ENCODE measurements at regions not wholly inside any gene's neighbourhood (a gene's known extent, or its start where the extent isn't known, plus 50 kb on each side); places are given as distances from the start of the nearest gene placed in this dataset.

DNA sequence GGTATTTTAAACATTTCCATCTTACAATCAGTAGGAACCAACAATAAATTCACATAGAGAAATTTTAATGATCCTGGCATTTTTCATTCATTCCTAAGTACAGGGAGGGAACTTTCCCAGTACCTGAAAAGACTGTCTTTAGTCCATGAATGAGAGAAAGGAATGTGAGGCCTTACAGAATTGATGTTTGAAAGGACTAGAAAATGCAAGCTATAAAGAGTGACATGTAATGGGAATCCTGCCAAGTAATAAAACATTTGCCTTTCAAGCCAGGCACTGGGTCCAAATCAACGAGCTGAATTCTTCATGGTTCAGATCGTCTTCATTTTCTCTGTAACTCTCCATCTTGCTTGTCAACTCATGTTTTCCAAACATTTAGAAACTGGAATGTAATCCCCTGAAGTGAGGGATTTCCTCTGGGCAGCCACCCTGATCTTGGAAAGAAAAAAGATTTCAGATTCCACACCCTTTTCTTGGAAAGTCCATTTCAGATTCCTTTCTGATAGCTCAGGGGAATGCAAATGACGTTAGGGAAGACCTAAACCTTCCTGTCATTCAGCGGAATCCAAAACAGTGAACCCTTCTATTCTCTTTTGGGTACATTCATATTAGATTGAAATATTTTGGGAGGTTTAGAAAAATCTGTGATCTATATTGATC, 315.8 kb downstream of the SH3GL2 start:
- no peak for FAIRE-seq

GRCh38 chr9:17900606-17901005, 321.7 kb downstream of the SH3GL2 start:
- no peak for FAIRE-seq

- FAIRE-seq: no peak
Observed at GRCh38 chr9:17905366-17905765, 326.5 kb downstream of the SH3GL2 start.

DNA sequence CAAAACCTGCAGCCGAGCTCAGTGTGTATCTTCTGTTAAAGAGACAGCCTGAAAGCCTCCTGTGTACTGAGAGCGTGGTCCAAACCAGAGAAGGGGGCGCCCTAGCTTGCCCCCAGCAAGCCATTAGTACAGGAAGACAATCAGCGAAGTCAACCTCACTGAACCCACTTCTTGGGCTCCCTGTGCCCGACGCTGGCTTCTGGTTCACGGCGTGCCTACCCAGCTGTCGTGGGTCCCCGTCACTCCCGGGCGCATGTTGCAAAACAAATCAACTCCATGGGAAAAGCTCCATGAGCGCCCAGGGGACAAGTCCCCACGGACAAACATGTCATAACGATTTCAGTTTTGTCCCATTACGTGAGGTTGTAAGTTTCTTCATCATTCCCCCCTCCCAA, 326.9 kb downstream of the SH3GL2 start:
- no peak for FAIRE-seq

GRCh38 chr9:17906176-17906840, 327.4 kb downstream of the SH3GL2 start:
- no peak for FAIRE-seq

GRCh38 chr9:17906841-17907778, 328.2 kb downstream of the SH3GL2 start:
- no peak for FAIRE-seq

- no peak for FAIRE-seq
Observed at GRCh38 chr9:17907779-17908508, 329.1 kb downstream of the SH3GL2 start.

- no peak for FAIRE-seq
Observed at GRCh38 chr9:17926246-17926645, 347.4 kb downstream of the SH3GL2 start.

DNA sequence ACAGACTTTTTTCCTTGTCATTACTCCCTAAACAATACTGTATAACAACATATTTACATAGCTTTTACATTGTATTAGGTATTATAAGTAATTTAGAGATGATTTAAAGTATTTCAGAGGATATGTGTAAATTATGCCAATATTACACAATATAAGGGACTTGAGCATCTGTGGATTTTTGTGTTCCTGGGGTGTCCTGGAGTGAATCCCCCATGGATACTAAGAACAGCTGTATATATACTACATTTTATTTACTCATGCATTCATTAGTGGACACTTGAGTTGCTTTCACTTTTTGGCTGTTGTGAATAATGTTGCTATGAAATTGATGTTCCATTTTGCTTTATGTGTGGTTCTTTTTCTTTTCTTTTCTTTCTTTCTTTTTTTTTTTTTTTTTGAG, 348.8 kb downstream of the SH3GL2 start:
- no peak for FAIRE-seq

DNA sequence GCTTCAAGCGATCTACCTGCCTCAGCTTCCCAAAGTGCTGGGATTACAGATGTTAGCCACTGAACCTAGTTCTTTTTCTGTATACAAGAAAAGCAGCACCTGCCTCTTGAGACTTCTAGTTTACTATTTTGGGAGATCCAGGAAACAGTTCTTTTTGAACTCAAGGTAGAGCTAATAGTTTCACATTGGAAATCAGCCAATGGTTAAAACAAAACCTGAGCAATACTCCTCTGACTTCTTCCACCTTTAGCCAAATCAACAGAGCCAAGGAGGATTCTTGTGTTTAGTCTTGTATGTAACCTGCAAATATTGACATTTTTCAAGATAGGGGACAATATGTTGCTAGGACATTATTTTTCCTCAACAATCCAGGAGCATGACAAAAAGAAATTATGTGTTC, 349.4 kb downstream of the SH3GL2 start:
- FAIRE-seq: no peak

DNA sequence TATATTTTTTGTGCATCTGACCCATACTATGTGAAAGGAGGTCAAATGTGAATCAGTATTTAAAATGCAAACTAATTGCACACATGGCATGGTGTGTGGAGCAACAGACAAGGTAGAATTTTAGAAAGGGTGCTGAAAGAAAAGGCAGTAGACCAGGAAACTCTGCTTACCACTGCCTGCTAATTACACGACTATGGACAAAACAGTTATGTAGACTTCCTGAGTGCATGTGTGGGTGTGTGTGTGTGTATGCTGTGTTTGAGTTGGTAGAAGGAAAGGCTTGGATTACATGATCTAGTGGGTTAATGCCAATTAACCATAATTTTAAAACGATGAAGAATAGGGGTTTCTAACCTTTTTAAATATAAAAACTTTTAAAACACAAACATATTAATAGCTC, 349.9 kb downstream of the SH3GL2 start:
- no peak for FAIRE-seq

- FAIRE-seq: no peak
Observed at GRCh38 chr9:17929506-17929905, 350.6 kb downstream of the SH3GL2 start.

DNA sequence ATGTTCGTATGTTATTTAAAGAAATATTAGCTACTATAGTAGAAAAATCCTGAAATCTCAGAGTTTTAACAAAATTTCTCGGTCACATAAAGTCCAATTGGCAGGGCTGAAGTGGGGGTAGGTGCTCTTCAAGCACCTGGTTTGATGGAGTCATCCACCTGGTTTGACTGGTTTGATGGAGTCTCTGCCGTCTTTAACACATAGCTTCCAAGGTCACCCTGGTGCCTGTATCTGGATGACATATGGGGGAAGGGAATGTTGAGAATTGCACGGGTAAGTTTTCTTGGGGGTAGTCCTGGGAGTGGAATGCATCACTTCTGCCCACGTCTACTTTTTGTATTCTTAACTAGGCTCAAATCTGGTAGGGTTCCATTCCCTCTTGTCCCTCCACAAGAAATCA, 351.2 kb downstream of the SH3GL2 start:
- FAIRE-seq: no peak

DNA sequence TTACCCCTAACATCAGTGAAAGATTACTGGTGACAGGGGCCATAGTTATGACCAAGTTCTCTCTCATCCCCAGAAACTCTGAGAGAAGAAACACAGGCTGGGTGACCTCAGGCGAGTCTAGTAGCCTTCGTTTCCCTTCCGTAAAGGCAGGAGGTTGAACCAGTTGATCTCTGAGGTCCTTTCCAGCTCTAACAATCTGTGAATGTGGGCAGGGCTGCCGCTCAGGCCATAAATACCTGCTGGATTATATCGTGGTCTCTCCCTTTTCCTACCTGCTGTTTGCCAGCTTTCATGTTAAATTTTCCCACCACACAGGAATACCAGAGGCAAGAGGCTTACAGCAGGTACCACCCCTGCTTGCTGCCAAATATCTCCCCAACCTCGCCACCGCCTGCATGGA, 357.5 kb downstream of the SH3GL2 start:
- FAIRE-seq: no peak

DNA sequence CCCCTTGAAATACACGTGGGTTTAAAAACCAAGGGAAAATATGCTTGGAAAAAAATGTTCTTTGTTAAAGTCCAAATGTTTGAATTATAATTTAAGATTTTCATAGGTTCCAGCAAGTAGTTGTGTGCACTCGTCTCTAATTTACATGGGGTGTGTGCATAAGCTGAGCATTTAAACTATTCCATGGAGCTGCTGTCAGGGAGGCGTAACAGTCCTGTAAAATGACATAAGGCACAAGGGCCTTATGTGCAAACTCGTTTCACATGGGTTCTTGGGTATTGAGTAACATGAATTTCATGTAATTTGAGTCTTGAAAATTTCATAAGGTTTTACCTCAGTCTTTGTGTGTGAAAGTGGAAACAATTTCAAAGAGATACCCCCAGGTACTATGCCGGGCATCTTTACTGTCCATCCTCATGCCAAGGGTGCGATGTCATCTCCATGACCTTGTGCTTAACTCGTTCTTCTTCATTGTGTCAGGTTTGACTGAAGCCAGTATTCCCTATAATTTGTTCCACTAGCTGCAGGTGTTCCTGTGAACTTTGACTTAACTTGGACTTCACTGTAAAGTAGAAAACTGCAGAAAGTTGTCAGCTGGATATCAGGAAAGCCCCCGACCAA, 359.3 kb downstream of the SH3GL2 start:
- FAIRE-seq: no peak

DNA sequence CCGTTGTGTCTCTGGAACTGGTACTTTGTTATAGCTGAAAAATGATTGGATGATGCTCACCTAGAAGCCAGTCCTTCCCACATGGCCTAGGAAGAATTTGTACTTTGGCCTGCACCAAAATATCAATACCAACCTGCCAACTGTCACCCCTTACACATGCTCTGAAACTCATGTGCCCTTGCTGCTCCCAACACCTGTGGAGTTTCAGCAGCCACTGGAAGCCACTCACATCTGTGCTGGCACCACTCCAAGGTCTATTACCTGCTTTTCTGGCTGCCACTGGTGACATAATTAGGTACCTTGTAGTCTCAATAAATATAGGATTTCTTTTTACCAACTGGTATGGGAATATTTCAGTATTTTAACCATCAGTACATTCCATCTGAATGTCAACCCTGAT, 363.6 kb downstream of the SH3GL2 start:
- FAIRE-seq: no peak

DNA sequence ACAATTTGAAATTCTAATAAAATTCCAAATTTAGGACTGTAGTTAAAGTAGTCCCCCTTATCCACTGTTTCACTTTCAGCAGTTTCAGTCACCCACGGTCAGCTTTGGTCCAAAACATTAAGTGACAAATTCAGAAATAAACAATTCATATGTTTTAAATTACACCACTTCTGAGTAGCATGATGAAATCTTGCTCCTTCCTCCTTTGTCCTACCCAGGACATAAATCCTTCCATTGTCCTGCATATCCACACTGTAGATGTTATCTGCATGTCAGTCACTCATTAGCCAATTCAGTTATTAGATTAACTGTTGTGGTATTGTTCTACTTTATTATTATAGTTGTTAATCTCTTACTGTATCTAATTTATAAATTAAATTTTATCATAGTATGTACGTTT, 376.5 kb downstream of the SH3GL2 start:
- FAIRE-seq: no peak

DNA sequence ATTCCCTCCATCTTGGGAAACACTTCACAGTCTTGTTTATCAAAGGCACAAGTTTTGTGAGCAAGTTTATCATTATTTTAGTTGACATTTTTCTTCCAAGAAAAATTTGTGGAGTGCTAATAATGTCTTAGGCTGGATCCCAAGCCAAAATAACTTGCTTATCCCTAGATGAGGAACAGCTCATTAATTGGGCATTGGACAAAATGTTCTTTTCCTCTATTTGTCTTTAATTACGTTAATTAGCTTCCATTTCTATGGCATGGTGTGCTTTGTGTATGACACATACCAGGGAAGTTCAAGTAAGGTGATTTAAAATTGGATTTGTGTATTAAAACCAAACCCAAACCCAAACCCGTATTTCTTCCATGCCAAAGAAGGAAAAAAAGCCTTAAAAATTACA, 379.5 kb downstream of the SH3GL2 start:
- no peak for FAIRE-seq

DNA sequence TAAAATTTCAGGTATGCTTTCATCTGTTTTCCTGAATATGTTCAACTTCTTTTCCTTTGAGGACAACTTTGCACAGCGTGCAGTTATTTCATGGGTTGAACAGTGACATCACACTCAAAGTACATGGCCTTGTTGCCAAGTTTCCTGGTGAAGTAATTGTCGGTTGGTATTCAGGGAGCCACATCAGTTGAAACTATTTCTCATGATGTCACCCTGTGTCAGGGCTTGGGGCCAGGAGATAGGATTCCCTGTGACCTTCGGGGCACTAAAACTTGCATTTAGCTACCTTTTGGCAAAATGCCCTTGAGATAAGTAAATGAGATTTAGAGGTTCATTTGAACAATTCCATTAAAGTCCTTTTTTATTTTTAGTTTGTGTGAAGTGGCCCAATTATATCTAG, 383.9 kb downstream of the SH3GL2 start:
- no peak for FAIRE-seq

DNA sequence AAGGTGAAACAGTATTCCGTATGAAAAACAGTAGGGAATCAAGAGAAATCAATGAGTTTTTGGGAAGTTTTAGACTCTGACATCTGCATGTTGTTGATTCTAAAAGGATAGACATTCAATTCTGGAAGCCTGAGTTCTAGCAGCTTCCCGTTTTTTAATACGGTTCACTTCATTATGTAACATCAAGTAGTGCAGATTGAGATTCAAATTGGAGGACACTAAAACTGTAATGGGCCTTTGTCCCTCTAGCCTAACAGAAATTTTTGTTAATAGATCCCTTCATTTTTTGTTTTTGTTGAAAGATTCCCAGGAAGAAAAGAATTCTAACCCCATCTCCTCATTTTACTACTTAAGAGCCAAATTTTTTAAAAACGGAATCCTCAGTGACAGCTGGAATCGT, 384.6 kb downstream of the SH3GL2 start:
- FAIRE-seq: no peak

DNA sequence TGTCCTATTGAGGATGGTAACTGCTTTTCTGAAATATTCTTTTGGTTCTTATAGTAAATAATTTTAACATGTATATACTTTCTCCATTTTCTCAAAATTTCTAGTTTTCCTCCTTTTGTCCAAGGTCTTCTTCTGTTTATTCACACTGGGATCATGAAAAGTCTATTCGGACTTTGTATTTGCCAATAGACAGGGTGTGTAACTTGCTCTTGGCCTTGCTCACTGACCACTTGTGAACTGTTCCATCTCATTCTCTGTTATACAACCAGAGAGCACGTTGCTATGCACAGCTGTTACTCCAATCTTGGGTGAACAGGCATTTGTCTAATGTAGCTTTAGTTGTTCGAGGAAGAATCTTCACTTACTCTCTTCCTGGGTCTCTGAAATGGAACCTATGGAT, 388.9 kb downstream of the SH3GL2 start:
- no peak for FAIRE-seq

DNA sequence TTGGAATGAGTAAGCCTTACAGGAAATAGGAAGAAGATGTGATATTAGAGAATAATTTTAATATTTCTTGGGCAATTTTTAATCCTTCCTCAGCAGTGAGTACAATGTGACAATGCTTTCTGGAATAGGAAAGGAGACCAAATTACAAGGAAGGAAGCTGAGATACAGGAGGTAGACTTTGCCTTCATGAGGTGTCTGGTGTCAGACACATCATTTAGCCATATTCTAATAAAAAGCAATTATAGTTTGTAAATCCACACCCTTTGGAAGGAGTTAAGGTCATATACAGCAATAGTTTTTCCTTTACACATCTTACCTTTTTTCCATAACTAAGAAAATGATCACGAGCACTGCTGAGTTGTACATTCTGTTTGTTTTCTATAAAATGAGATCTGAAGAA, 390.4 kb downstream of the SH3GL2 start:
- no peak for FAIRE-seq

DNA sequence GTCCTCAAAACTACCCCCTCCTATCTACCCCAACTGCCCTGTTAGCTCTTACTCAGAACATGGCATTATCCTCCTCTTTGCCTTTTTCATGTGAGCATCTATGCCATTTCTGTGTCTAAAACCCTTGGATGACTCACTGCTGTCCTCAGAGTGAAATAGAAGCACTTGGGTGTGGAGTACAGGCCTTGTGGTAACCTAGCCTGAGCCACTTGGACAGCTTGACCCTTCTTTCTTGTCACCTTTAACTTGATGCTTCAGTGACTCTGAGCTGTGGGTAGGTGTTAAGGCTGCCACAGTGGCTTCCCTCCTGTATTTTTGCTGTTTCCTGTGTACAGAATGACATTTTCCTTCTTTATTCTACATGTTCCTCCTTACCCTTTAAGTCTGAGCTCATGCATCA, 391.4 kb downstream of the SH3GL2 start:
- FAIRE-seq: no peak
